IMR-90 (cell line): ENCODE measurements at regions not wholly inside any gene's neighbourhood (a gene's known extent, or its start where the extent isn't known, plus 50 kb on each side); places are given as distances from the start of the nearest gene placed in this dataset.

ENCODE experiments used
- ATAC-seq: fragments of 200-7000 bp; cut with Tn5 transposase; 2 replicates; pipeline ENCODE4 v1.9.1; 2020; ENCODE audit warnings: low read depth, mild to moderate bottlenecking, moderate library complexity
- BruUV-seq: library from RNA; stranded (reverse); fragments of 400-500 nt; replicated peaks from 2 replicates; lab custom pipeline; 2021; lab: Mats Ljungman, UMichigan
- CTCF ChIA-PET: fragments of 300-600 bp; formaldehyde crosslinking; extraction: SDS; loops from one replicate; lab custom pipeline; 2021; ENCODE audit warnings: antibody characterized with exemption; lab: Yijun Ruan, JAX
- POLR2A ChIA-PET: fragments of 300-600 bp; sonication (Branson Sonifier 250); formaldehyde crosslinking; loops from one replicate; lab custom pipeline; 2022; ENCODE audit warnings: antibody characterized with exemption; ENCODE audit not compliant: unreplicated experiment; lab: Charles Lee
- DNase-seq: peaks from one replicate; pipeline ENCODE4 v3.0.0; 2013
- H2AFZ ChIP-seq: replicated peaks from 2 replicates; pipeline ENCODE3; 2013; ENCODE audit warnings: low read length, mild to moderate bottlenecking; ENCODE audit not compliant: poor library complexity
- H2AK5ac ChIP-seq: 2 replicates; pipeline ENCODE4 v1.6.1; 2013; ENCODE audit warnings: low read depth, low read length, inconsistent platforms
- H2AK9ac ChIP-seq: replicated peaks from 2 replicates; pipeline ENCODE3; 2013; ENCODE audit warnings: mild to moderate bottlenecking, low read depth, low read length, moderate library complexity; ENCODE audit not compliant: poor library complexity
- H2BK120ac ChIP-seq: 2 replicates; pipeline ENCODE4 v1.6.1; 2013; ENCODE audit warnings: low read depth, low read length, inconsistent platforms
- H2BK15ac ChIP-seq: 3 replicates; pipeline ENCODE4 v1.6.1; 2013; ENCODE audit warnings: low read depth, low read length, inconsistent platforms
- H2BK20ac ChIP-seq: 2 replicates; pipeline ENCODE4 v1.6.1; 2013; ENCODE audit warnings: low read depth, mild to moderate bottlenecking, inconsistent platforms, low read length, moderate library complexity
- H2BK5ac ChIP-seq: 2 replicates; pipeline ENCODE4 v1.6.1; 2013; ENCODE audit warnings: mild to moderate bottlenecking, low read depth, low read length, inconsistent platforms; ENCODE audit not compliant: poor library complexity, severe bottlenecking
- H3K14ac ChIP-seq: replicated peaks from 2 replicates; pipeline ENCODE4 v1.6.1; 2013; ENCODE audit warnings: low read depth, low read length, inconsistent platforms
- H3K18ac ChIP-seq: 2 replicates; pipeline ENCODE4 v1.6.1; 2013; ENCODE audit warnings: low read depth, low read length, control low read depth
- H3K23ac ChIP-seq: 2 replicates; pipeline ENCODE4 v1.6.1; 2013; ENCODE audit warnings: low read depth, low read length, inconsistent platforms
- H3K27ac ChIP-seq: 2 replicates; pipeline ENCODE4 v1.5.1; 2013; ENCODE audit warnings: mild to moderate bottlenecking, control low read depth, low read length; ENCODE audit not compliant: insufficient read depth
- H3K27me3 ChIP-seq: 2 replicates; pipeline ENCODE4 v1.6.1; 2013; ENCODE audit warnings: low read length; ENCODE audit not compliant: control insufficient read depth, insufficient read depth
- H3K36me3 ChIP-seq: 2 replicates; pipeline ENCODE4 v1.6.1; 2013; ENCODE audit warnings: low read length, mixed read lengths; ENCODE audit not compliant: control insufficient read depth, insufficient read depth
- H3K4ac ChIP-seq: 2 replicates; pipeline ENCODE4 v1.6.1; 2013; ENCODE audit warnings: low read depth, low read length, inconsistent platforms
- H3K4me1 ChIP-seq: 2 replicates; pipeline ENCODE4 v1.6.1; 2013; ENCODE audit warnings: low read length, mixed read lengths; ENCODE audit not compliant: control insufficient read depth, insufficient read depth
- H3K4me2 ChIP-seq: 2 replicates; pipeline ENCODE4 v1.6.1; 2013; ENCODE audit warnings: low read depth, mild to moderate bottlenecking, control low read depth, low read length, moderate library complexity
- H3K4me3 ChIP-seq: 2 replicates; pipeline ENCODE4 v1.5.1; 2013; ENCODE audit warnings: low read depth, mild to moderate bottlenecking, control low read depth, low read length, moderate library complexity; ENCODE audit not compliant: insufficient read depth
- H3K56ac ChIP-seq: 2 replicates; pipeline ENCODE4 v1.6.1; 2013; ENCODE audit warnings: low read length, inconsistent platforms; ENCODE audit not compliant: insufficient read depth; ENCODE audit errors: extremely low read depth
- H3K79me1 ChIP-seq, 2 experiments: 2 replicates each; pipeline ENCODE4 v1.6.1; 2013; ENCODE audit warnings: low read length in 2 of 2, inconsistent platforms in 1 of 2, low read depth in 1 of 2
- H3K9ac ChIP-seq: 2 replicates; pipeline ENCODE4 v1.6.1; 2013; ENCODE audit warnings: low read depth, low read length, control low read depth
- H3K9me1 ChIP-seq: 2 replicates; pipeline ENCODE4 v1.6.1; 2013; ENCODE audit warnings: low read length, inconsistent platforms; ENCODE audit not compliant: insufficient read depth
- H3K9me3 ChIP-seq: 2 replicates; pipeline ENCODE4 v1.6.1; 2013; ENCODE audit warnings: low read length; ENCODE audit not compliant: control insufficient read depth, insufficient read depth
- H4K20me1 ChIP-seq: 2 replicates; pipeline ENCODE4 v1.6.1; 2013; ENCODE audit warnings: low read length, inconsistent platforms; ENCODE audit not compliant: insufficient read depth
- H4K5ac ChIP-seq: 2 replicates; pipeline ENCODE4 v1.6.1; 2013; ENCODE audit warnings: mild to moderate bottlenecking, low read depth, low read length, control low read depth
- H4K8ac ChIP-seq, 2 experiments: 2 replicates each; pipeline ENCODE4 v1.6.1; 2013; ENCODE audit warnings: low read depth in 2 of 2, low read length in 2 of 2, control low read depth in 1 of 2, inconsistent platforms in 1 of 2
- H4K91ac ChIP-seq: 2 replicates; pipeline ENCODE4 v1.6.1; 2013; ENCODE audit warnings: low read depth, low read length, inconsistent platforms; ENCODE audit not compliant: insufficient read depth
- CEBPB ChIP-seq: IDR thresholded peaks from 2 replicates; pipeline ENCODE4 v1.6.1; 2012; ENCODE audit warnings: low read depth, low read length, improper control_type of control experiment
- FOS ChIP-seq: fragments of 150-350 bp; IDR thresholded peaks from 2 replicates; pipeline ENCODE4 v1.6.1; 2016; ENCODE audit warnings: low read depth, low read length
- POLR2A ChIP-seq: IDR thresholded peaks from 2 replicates; pipeline ENCODE4 v1.6.1; 2012; ENCODE audit warnings: mild to moderate bottlenecking, low read depth, low read length
- RCOR1 ChIP-seq: IDR thresholded peaks from 2 replicates; pipeline ENCODE4 v1.6.1; 2012; ENCODE audit warnings: mild to moderate bottlenecking, low read length, improper control_type of control experiment; ENCODE audit not compliant: insufficient replicate concordance
- SMC3 ChIP-seq: fragments of 150-350 bp; IDR thresholded peaks from 2 replicates; pipeline ENCODE4 v1.6.1; 2016; ENCODE audit warnings: low read depth, mild to moderate bottlenecking, antibody characterized with exemption, low read length, moderate library complexity
- WGBS, 2 experiments: methylation state at CpG; one replicate each; pipeline versions ENCODE4 v1.1.5 to v1.1.7; 2013; ENCODE audit warnings: missing lambda C conversion rate in 2 of 2; ENCODE audit not compliant: insufficient read length in 1 of 2; ENCODE audit errors: extremely low coverage in 2 of 2; 5-methylcytosine and 5-hydroxymethylcytosine counted together
- dilution Hi-C: fragments of 300-500 bp; cut with HindIII; formaldehyde crosslinking; loops from one replicate; pipeline ENCODE4 v1.14.3; 2018; ENCODE audit warnings: low sequenced_read_pairs; ENCODE audit not compliant: unreplicated experiment
- in situ Hi-C: fragments of 300-500 bp; cut with MboI; formaldehyde crosslinking; loops from 3 replicates; pipeline ENCODE4 v1.14.3; 2019; ENCODE audit warnings: low sequenced_read_pairs, inconsistent platforms, mixed read lengths
- intact Hi-C: fragments of 100-400 bp; cut with micrococcal nuclease; formaldehyde crosslinking; loops from 2 replicates; pipeline ENCODE4 v1.10.0; 2022
- TF ChIP-seq, protein P1 (sequence below): conservative IDR thresholded peaks from 2 replicates; pipeline ENCODE4 v1.5.1; 2012; ENCODE audit warnings: mild to moderate bottlenecking, low read depth, low read length, improper control_type of control experiment
- TF ChIP-seq, protein P2 (sequence below): fragments of 150-350 bp; IDR thresholded peaks from 2 replicates; pipeline ENCODE4 v1.6.1; 2016; ENCODE audit warnings: low read depth, mild to moderate bottlenecking, low read length, moderate library complexity, borderline replicate concordance

DNA sequence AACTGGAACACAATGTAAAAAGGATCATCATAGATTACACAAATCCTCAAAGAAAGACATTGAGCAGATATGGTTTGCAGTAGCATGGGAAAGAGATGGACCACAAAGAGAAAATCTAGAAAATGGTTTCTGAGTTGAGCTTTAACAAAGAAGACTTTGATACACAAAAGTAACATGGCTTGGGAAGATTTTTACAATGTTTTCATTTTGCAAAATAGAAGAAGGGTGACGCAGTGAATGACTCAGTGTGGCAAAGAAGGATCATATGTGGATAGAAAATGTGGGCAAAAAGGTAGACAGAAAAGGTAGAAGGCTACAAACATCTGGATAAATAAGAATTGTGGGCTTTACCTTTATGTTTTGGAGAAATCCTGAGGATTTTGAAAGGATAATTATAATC, 1220.5 kb downstream of the PCDH17 start:
- in situ Hi-C loops (no loop called here), intact Hi-C loops (no loop called here), dilution Hi-C loops (no loop called here)
- Histone ChIP-seq H2BK20ac (no peak overlapping the region), H3K79me1 (no peaks in the 10 kb centered on the region), H2BK15ac (no peak overlapping the region), H3K4me2 (no peak overlapping the region), H3K56ac (no peak overlapping the region), H3K4me1 (no peaks in the 10 kb centered on the region), H3K27me3 (no peaks in the 10 kb centered on the region), H3K18ac (no peak overlapping the region), H2AFZ (no peak overlapping the region), H4K91ac (no peak overlapping the region), H4K5ac (no peak overlapping the region), H3K23ac (no peak overlapping the region), H3K4ac (no peak overlapping the region), H2AK9ac (no peak overlapping the region), H3K9me1 (no peaks in the 10 kb centered on the region), H2AK5ac (no peak overlapping the region), H4K8ac (no peak overlapping the region), H4K20me1 (no peaks in the 10 kb centered on the region), H3K9me3 (no peaks in the 10 kb centered on the region), H3K14ac (no peak overlapping the region), H3K27ac (no peak overlapping the region), H3K4me3 (no peak overlapping the region), H2BK120ac (no peak overlapping the region), H2BK5ac (no peak overlapping the region), H3K9ac (no peak overlapping the region), H3K36me3 (no peaks in the 10 kb centered on the region)
- no TSS peak for BruUV-seq
- DNase-seq (no peak), ATAC-seq (no peak)
- POLR2A ChIA-PET, result no interaction called here
- WGBS, 2 experiments, result 0% methylated on average over 1 of the region's 1 CpG; no CpG with 5 or more reads in 1 of the 2 experiments
- CTCF ChIA-PET, result no interaction called here
- TF ChIP-seq RCOR1 (no peak), POLR2A (no peak), CEBPB (no peak), SMC3 (no peak), FOS (no peak)
- TF ChIP-seq, protein P1, sequence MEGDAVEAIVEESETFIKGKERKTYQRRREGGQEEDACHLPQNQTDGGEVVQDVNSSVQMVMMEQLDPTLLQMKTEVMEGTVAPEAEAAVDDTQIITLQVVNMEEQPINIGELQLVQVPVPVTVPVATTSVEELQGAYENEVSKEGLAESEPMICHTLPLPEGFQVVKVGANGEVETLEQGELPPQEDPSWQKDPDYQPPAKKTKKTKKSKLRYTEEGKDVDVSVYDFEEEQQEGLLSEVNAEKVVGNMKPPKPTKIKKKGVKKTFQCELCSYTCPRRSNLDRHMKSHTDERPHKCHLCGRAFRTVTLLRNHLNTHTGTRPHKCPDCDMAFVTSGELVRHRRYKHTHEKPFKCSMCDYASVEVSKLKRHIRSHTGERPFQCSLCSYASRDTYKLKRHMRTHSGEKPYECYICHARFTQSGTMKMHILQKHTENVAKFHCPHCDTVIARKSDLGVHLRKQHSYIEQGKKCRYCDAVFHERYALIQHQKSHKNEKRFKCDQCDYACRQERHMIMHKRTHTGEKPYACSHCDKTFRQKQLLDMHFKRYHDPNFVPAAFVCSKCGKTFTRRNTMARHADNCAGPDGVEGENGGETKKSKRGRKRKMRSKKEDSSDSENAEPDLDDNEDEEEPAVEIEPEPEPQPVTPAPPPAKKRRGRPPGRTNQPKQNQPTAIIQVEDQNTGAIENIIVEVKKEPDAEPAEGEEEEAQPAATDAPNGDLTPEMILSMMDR, result no peak
- TF ChIP-seq, protein P2, sequence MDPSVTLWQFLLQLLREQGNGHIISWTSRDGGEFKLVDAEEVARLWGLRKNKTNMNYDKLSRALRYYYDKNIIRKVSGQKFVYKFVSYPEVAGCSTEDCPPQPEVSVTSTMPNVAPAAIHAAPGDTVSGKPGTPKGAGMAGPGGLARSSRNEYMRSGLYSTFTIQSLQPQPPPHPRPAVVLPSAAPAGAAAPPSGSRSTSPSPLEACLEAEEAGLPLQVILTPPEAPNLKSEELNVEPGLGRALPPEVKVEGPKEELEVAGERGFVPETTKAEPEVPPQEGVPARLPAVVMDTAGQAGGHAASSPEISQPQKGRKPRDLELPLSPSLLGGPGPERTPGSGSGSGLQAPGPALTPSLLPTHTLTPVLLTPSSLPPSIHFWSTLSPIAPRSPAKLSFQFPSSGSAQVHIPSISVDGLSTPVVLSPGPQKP, result no peak
